PC-3 (cell line): ENCODE measurements at regions not wholly inside any gene's neighbourhood (a gene's known extent, or its start where the extent isn't known, plus 50 kb on each side); places are given as distances from the start of the nearest gene placed in this dataset.

Experiments
- ATAC-seq: fragments of 200-7000 bp; cut with Tn5 transposase; 2 replicates; pipeline ENCODE4 v1.9.1; 2020; ENCODE audit warnings: mild to moderate bottlenecking, moderate library complexity
- BruUV-seq: library from RNA; stranded (reverse); fragments of 400-500 nt; replicated peaks from 2 replicates; lab custom pipeline; 2021; lab: Mats Ljungman, UMichigan
- CTCF ChIA-PET: fragments of 300-600 bp; sonication (Branson Sonifier 250); formaldehyde crosslinking; loops from one replicate; lab custom pipeline; 2022; ENCODE audit warnings: antibody characterized with exemption; lab: Charles Lee
- POLR2A ChIA-PET: fragments of 300-600 bp; sonication (Branson Sonifier 250); formaldehyde crosslinking; loops from one replicate; lab custom pipeline; 2022; ENCODE audit warnings: antibody characterized with exemption; ENCODE audit not compliant: unreplicated experiment; lab: Charles Lee
- DNase-seq: peaks from one replicate; pipeline ENCODE4 v3.0.0-alpha.2; 2015
- H2AFZ ChIP-seq: fragments of 300-600 bp; sonication (generic); 2 replicates; pipeline ENCODE4 v1.6.0; 2016; ENCODE audit warnings: antibody characterized with exemption, low read length
- H3F3A ChIP-seq: fragments of 300-600 bp; sonication (generic); one replicate; pipeline ENCODE4 v1.6.0; 2017; ENCODE audit warnings: antibody characterized with exemption, low read length, control low read depth, mild to moderate bottlenecking; ENCODE audit not compliant: unreplicated experiment
- H3K27ac ChIP-seq: fragments of 300-600 bp; sonication (generic); 2 replicates; pipeline ENCODE4 v1.5.1; 2016; ENCODE audit warnings: mild to moderate bottlenecking, low read length
- H3K27me3 ChIP-seq: fragments of 300-600 bp; sonication (generic); 2 replicates; pipeline ENCODE4 v1.6.1; 2016; ENCODE audit warnings: low read length, mixed read lengths
- H3K36me3 ChIP-seq: fragments of 300-600 bp; sonication (generic); 2 replicates; pipeline ENCODE4 v1.6.1; 2016; ENCODE audit warnings: low read depth, mixed run types, low read length, mixed read lengths
- H3K4me1 ChIP-seq: fragments of 300-600 bp; sonication (generic); 2 replicates; pipeline ENCODE4 v1.5.1; 2016; ENCODE audit warnings: low read length; ENCODE audit not compliant: insufficient read depth
- H3K4me2 ChIP-seq: fragments of 300-600 bp; sonication (generic); 2 replicates; pipeline ENCODE4 v1.6.0; 2016; ENCODE audit warnings: low read length
- H3K4me3 ChIP-seq: fragments of 300-600 bp; sonication (generic); 2 replicates; pipeline ENCODE4 v1.5.1; 2016; ENCODE audit warnings: mild to moderate bottlenecking, low read length, mixed read lengths
- H3K79me2 ChIP-seq: fragments of 300-600 bp; sonication (generic); 2 replicates; pipeline ENCODE4 v1.6.1; 2017; ENCODE audit warnings: low read length, mixed read lengths
- H3K9ac ChIP-seq: fragments of 300-600 bp; sonication (generic); 2 replicates; pipeline ENCODE4 v1.6.0; 2016; ENCODE audit warnings: mild to moderate bottlenecking, low read length
- H3K9me2 ChIP-seq: fragments of 300-600 bp; sonication (generic); replicated peaks from 2 replicates; pipeline ENCODE4 v1.6.1; 2016; ENCODE audit warnings: mixed run types, low read length, mixed read lengths
- H3K9me3 ChIP-seq: fragments of 300-600 bp; sonication (generic); 2 replicates; pipeline ENCODE4 v1.6.1; 2016; ENCODE audit warnings: low read length, mixed read lengths
- H4K20me1 ChIP-seq: fragments of 300-600 bp; sonication (generic); 2 replicates; pipeline ENCODE4 v1.6.1; 2016; ENCODE audit warnings: low read length, mixed read lengths
- CTCF ChIP-seq: fragments of 300-600 bp; sonication (generic); conservative IDR thresholded peaks from 2 replicates; pipeline ENCODE4 v1.5.1; 2017; ENCODE audit warnings: antibody characterized with exemption, low read depth, mild to moderate bottlenecking, low read length
- EZH2 ChIP-seq: fragments of 300-600 bp; sonication (generic); IDR thresholded peaks from one replicate; pipeline ENCODE4 v1.6.1; 2017; ENCODE audit warnings: antibody characterized with exemption, mild to moderate bottlenecking, low read length; ENCODE audit not compliant: unreplicated experiment
- EZH2phosphoT487 ChIP-seq: fragments of 300-600 bp; sonication (generic); IDR thresholded peaks from 2 replicates; pipeline ENCODE4 v1.6.1; 2018; ENCODE audit warnings: mild to moderate bottlenecking, antibody characterized with exemption, low read length, borderline replicate concordance
- intact Hi-C: fragments of 100-400 bp; cut with micrococcal nuclease; formaldehyde crosslinking; loops from 2 replicates; pipeline ENCODE4 v1.9.0; 2023

- no peak for DNase-seq
- no peaks in the 10 kb centered on the region for H3K9me3 ChIP-seq
- H3K36me3 ChIP-seq, result no peaks in the 10 kb centered on the region
- H4K20me1 ChIP-seq, result no peaks in the 10 kb centered on the region
- CTCF ChIA-PET, result no interaction called here
- H3F3A ChIP-seq, result no peaks in the 10 kb centered on the region
- POLR2A ChIA-PET, result no interaction called here
- H3K4me2 ChIP-seq, result no peak overlapping the region
- H3K79me2 ChIP-seq, result no peaks in the 10 kb centered on the region
- no peak overlapping the region for H2AFZ ChIP-seq
- TF ChIP-seq EZH2 (no peak), EZH2phosphoT487 (no peak), CTCF (no peak)
- no peak overlapping the region for H3K9ac ChIP-seq
- no peaks in the 10 kb centered on the region for H3K27me3 ChIP-seq
- no TSS peak for BruUV-seq
- peaks cover 11% of the 10 kb centered on the region for H3K4me1 ChIP-seq
- no peaks in the 10 kb centered on the region for H3K9me2 ChIP-seq
- H3K4me3 ChIP-seq, result no peak overlapping the region
- H3K27ac ChIP-seq, result no peak overlapping the region
- intact Hi-C loops, result loop anchor here (1.0 to 10.0 kb wide), 4 partner anchors 73 to 230 kb away; no protein-coding TSS in a partner anchor
- ATAC-seq, result no peak
Measured at GRCh38 chr18:73544617-73545016, 603.0 kb downstream of the FBXO15 start.

GRCh38 chr18:73544032-73544431, 603.6 kb downstream of the FBXO15 start:
- Histone ChIP-seq H3K9ac (no peak overlapping the region), H3F3A (no peaks in the 10 kb centered on the region), H3K36me3 (no peaks in the 10 kb centered on the region), H3K4me2 (no peak overlapping the region), H3K4me3 (no peak overlapping the region), H3K79me2 (no peaks in the 10 kb centered on the region), H3K27ac (no peak overlapping the region), H2AFZ (no peak overlapping the region), H4K20me1 (no peaks in the 10 kb centered on the region), H3K27me3 (no peaks in the 10 kb centered on the region), H3K9me3 (no peaks in the 10 kb centered on the region), H3K4me1 (peaks cover 11% of the 10 kb centered on the region), H3K9me2 (no peaks in the 10 kb centered on the region)
- BruUV-seq, result no TSS peak
- TF ChIP-seq CTCF (no peak), EZH2 (no peak), EZH2phosphoT487 (no peak)
- CTCF ChIA-PET, result no interaction called here
- ATAC-seq (no peak), DNase-seq (no peak)
- POLR2A ChIA-PET, result no interaction called here
- intact Hi-C loops, result loop anchor here (10.0 kb wide), 1 partner anchor 231 kb away; no protein-coding TSS in a partner anchor

GRCh38 chr18:73535990-73536389, 611.6 kb downstream of the FBXO15 start:
- ChIA-PET CTCF (no interaction called here), POLR2A (no interaction called here)
- H3K27me3 ChIP-seq, result no peaks in the 10 kb centered on the region
- no peak overlapping the region for H3K4me2 ChIP-seq
- no peak overlapping the region for H3K9ac ChIP-seq
- H3K9me2 ChIP-seq, result no peaks in the 10 kb centered on the region
- no peaks in the 10 kb centered on the region for H3K36me3 ChIP-seq
- ATAC-seq (no peak), DNase-seq (no peak)
- no TSS peak for BruUV-seq
- no peaks in the 10 kb centered on the region for H3K79me2 ChIP-seq
- no peak overlapping the region for H3K4me3 ChIP-seq
- TF ChIP-seq EZH2 (no peak), EZH2phosphoT487 (no peak), CTCF (no peak)
- no peaks in the 10 kb centered on the region for H3K9me3 ChIP-seq
- intact Hi-C loops, result no loop called here
- no peak overlapping the region for H3K27ac ChIP-seq
- H3F3A ChIP-seq, result no peaks in the 10 kb centered on the region
- no peaks in the 10 kb centered on the region for H4K20me1 ChIP-seq
- no peaks in the 10 kb centered on the region for H3K4me1 ChIP-seq
- H2AFZ ChIP-seq, result no peak overlapping the region
